GM18868 (cell line): ENCODE measurements at regions not wholly inside any gene's neighbourhood (a gene's known extent, or its start where the extent isn't known, plus 50 kb on each side); places are given as distances from the start of the nearest gene placed in this dataset.

Source experiments
- ATAC-seq: cut with Tn5 transposase; IDR thresholded peaks from one replicate; pipeline ENCODE4 v1.9.1; 2021; ENCODE audit warnings: mild to moderate bottlenecking, moderate library complexity; ENCODE audit not compliant: unreplicated experiment

- ATAC-seq: no peak
Observed at GRCh38 chr3:84835366-84835765, 123.4 kb upstream of the CADM2 start.

DNA sequence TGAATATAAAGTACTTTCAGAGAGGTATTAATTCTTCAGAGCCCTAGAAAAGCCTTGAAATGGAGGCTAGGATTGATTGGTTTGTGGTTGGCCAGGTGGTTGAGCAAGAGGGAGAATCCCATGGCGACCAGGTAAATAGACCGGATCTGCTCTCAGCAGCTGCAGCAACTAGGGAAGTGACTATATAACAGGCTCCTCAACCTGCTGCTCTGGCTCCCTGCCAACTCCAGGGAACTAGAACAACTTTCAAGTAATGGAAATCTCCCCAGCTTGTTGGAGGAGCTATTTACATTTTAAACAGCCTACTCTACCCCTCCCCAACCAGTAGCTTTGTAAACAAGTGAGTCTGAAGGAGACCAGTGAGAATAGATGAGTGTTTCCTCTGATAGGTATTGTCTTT is 121.8 kb upstream of the CADM2 start:
- no peak for ATAC-seq

GRCh38 chr3:84877092-84877491 is 81.7 kb upstream of the CADM2 start:
- no peak for ATAC-seq

DNA sequence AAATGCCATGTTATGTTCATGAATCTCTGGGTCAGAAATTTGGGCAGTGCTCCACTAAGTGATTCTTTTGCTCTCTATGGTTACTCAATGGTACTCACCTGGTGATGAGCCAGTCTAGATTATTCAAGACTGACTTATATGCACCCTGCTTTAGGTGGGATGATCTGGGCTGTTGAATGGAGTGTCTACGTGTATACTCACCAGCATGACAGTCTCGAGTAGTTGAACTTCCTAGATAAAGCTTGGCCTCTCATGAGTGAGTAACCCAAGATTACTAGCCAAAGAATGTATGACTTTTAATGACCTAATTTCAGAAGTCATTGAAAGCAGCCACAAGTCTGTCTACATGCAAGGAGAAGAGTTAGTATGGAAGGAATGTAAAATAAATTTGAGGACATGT is 77.5 kb upstream of the CADM2 start:
- ATAC-seq: no peak

GRCh38 chr3:84885199-84885882 is 73.4 kb upstream of the CADM2 start:
- no peak for ATAC-seq

DNA sequence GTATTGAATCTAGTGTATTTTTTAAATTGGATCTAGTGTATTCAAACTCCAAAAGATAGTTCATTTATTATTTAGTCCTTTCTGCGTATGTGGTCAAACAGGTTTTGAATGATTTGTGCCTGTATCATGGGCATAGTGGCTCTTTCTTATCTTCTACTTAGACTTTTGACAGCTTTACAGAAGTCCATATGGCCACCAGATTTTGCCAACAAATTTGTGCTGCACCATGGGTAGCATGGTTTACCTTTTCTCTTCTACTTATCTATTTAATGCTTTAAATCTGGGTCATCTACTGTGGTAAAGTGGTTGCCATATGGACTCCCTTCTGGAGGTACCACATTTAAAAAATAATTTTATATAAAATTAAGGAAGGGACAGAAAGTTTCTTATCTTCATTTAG is 66.9 kb upstream of the CADM2 start:
- ATAC-seq: no peak

- no peak for ATAC-seq
Observed at GRCh38 chr3:84893211-84893610, 65.6 kb upstream of the CADM2 start.

DNA sequence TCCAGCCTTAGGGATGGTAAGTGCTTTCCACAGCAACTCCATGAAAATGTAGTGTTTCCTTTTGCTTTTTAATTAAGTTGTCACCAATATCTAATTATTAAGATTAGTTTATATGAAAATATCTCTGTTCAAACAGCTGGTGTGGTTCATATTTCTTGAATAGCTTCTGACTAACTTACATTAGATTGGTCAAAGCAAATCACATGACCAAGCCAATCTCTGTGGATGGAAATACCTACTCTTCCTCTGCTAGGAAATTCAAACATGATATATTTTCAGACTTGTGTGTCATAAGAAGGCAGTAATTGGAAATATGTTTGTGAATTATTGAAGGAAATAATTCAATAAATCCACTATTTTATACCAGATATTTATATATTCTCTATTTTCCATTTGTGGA is 54.6 kb upstream of the CADM2 start:
- no peak for ATAC-seq

DNA sequence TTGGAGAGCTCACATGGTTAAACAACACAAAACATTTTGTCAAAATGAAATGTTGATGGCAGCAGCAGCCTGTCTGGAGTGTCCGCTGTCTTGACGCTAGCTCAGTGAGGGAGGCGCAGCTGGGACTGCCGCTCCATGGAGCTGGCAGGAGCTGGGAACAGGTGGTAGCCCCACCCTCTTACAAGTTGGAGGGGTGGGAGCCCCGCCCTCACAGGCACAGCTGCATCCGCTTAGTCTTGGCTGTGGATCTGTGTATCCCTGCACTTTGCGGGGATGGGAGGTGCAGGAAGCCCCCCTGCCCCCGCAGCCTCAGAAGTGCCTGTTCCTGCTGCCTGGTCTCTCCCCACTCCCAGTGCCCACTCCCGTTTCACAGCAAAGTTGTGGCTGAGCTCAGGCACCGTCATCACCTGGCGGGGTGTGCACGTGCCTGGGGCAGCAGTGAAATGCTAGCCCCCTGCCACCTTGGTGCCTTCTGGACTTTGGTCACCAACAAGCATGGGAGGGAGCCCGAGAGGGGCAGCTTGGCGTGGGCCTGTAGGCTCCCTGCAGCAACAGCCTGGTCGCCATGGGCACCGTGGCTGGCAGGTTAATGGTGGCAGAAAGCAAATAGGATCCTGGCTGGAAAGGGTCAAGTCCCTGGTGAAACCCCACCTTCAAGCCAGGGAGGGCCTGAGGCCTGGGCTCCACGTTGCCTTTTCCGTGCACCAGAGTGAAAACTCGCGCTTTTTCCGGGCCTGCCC is 53.8 kb upstream of the CADM2 start:
- no peak for ATAC-seq

DNA sequence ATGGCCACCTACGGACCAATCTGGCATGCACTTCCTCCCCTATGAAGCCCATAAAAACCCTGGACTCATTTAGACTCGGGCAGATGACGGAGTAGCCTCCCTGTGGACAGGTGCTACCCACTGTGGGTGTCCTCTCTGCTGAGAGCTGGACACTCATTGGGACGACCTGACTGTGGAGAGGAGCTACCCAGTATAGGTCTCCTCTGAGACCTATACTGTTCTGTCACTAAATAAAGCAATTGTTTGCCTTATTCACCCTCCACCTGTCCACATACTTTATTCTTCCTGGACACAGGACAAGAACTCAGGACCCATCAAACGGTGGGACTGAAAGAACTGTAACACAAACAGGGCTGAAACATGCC is 53.3 kb upstream of the CADM2 start:
- no peak for ATAC-seq

GRCh38 chr3:84906065-84906464 is 52.7 kb upstream of the CADM2 start:
- ATAC-seq: no peak
